K562 (cell line): ENCODE measurements at regions not wholly inside any gene's neighbourhood (a gene's known extent, or its start where the extent isn't known, plus 50 kb on each side); places are given as distances from the start of the nearest gene placed in this dataset.

ENCODE experiments used
- MTA1 ChIP-seq: fragments of 450-650 bp; IDR thresholded peaks from 2 replicates; pipeline ENCODE4 v1.6.1; 2017; ENCODE audit warnings: borderline replicate concordance
- SIN3B ChIP-seq: fragments of 450-650 bp; IDR thresholded peaks from 2 replicates; pipeline ENCODE4 v1.6.1; 2017; ENCODE audit warnings: low read depth, mild to moderate bottlenecking, moderate library complexity
- ZBTB40 ChIP-seq, 2 experiments: fragments of 450-650 bp in 1 of 2; sonication (generic) in 1 of 2; formaldehyde crosslinking in 1 of 2; IDR thresholded peaks; 2 replicates each; pipeline versions ENCODE4 v1.7.1 to v1.9.0; 2016 to 2022; ENCODE audit warnings: inconsistent platforms in 1 of 2, mild to moderate bottlenecking in 1 of 2, missing genetic modification reagents in 1 of 2

- TF ChIP-seq ZBTB40 (IDR thresholded peaks at IDR 0.05) (no peak), ZBTB40 (CRISPR knock-in tag; IDR thresholded peaks at IDR 0.05) (no peak), SIN3B (no peak), MTA1 (no peak)
Measured at GRCh38 chrX:99192421-99192820, 1217.7 kb downstream of the PCDH19 start (continued).
